HCT116 (cell line): ENCODE measurements at regions not wholly inside any gene's neighbourhood (a gene's known extent, or its start where the extent isn't known, plus 50 kb on each side); places are given as distances from the start of the nearest gene placed in this dataset.

ENCODE experiments used
- ATAC-seq: fragments of 200-7000 bp; cut with Tn5 transposase; 2 replicates; pipeline ENCODE4 v1.9.1; 2020; ENCODE audit warnings: mild to moderate bottlenecking, moderate library complexity
- BruUV-seq: library from RNA; stranded (reverse); fragments of 400-500 nt; replicated peaks from 2 replicates; lab custom pipeline; 2021; lab: Mats Ljungman, UMichigan
- CTCF ChIA-PET: fragments of 300-600 bp; sonication (Branson Sonifier 250); formaldehyde crosslinking; loops from one replicate; lab custom pipeline; 2021; ENCODE audit warnings: antibody characterized with exemption; lab: Charles Lee
- POLR2A ChIA-PET: fragments of 300-600, 350-600 bp; sonication (Branson Sonifier 250); formaldehyde crosslinking; loops from one replicate; lab custom pipeline; 2021; ENCODE audit warnings: antibody characterized with exemption; lab: Charles Lee
- RAD21 ChIA-PET, 2 experiments: fragments of 300-600 bp; sonication (Branson Sonifier 250); formaldehyde crosslinking; loops; one replicate each; lab custom pipeline; 2023; ENCODE audit warnings: low total read pairs in 2 of 2; ENCODE audit not compliant: uncharacterized antibody in 2 of 2, unreplicated experiment in 2 of 2, low non-redundant PET in 1 of 2; lab: Charles Lee
- DNase-seq: peaks from one replicate; pipeline ENCODE4 v3.0.0-alpha.2; 2010; ENCODE audit warnings: low read depth, low spot score
- H2AFZ ChIP-seq: fragments of 200-600 bp; shearing (Covaris generic), sonication (generic); 2 replicates; pipeline ENCODE4 v1.6.1; 2017; ENCODE audit warnings: low read depth, mixed run types, mixed read lengths, antibody characterized with exemption, low read length; ENCODE audit not compliant: poor library complexity, severe bottlenecking
- H3K27ac ChIP-seq: 2 replicates; pipeline ENCODE4 v1.5.1; 2012; ENCODE audit warnings: low read depth, low read length
- H3K27me3 ChIP-seq: fragments of 200-600 bp; sonication (generic); 2 replicates; pipeline ENCODE4 v1.6.1; 2016; ENCODE audit warnings: mixed run types, low read length, mixed read lengths; ENCODE audit not compliant: insufficient read depth
- H3K36me3 ChIP-seq, 2 experiments: fragments of 200-500 bp in 1 of 2; fragments of 200-600 bp in 1 of 2; sonication (Bioruptor generic) in 1 of 2; sonication (generic) in 1 of 2; 2 replicates each; pipeline versions ENCODE4 v1.5.1 to v1.6.1; 2014 to 2016; ENCODE audit warnings: low read length in 2 of 2, inconsistent platforms in 1 of 2, mixed read lengths in 1 of 2, mixed run types in 1 of 2; ENCODE audit not compliant: insufficient read depth in 2 of 2, control insufficient read depth in 1 of 2
- H3K4me1 ChIP-seq, 2 experiments: fragments of 200-600 bp in 1 of 2; sonication (generic) in 1 of 2; 2 replicates each; pipeline versions ENCODE4 v1.5.1 to v1.6.1; 2012 to 2017; ENCODE audit warnings: low read length in 2 of 2, inconsistent platforms in 1 of 2, mild to moderate bottlenecking in 1 of 2, mixed read lengths in 1 of 2, mixed run types in 1 of 2, moderate library complexity in 1 of 2; ENCODE audit not compliant: insufficient read depth in 2 of 2, control insufficient read depth in 1 of 2
- H3K4me2 ChIP-seq: fragments of 200-600 bp; sonication (generic); 2 replicates; pipeline ENCODE4 v1.6.1; 2017; ENCODE audit warnings: mixed run types, low read length, mixed read lengths
- H3K4me3 ChIP-seq, 2 experiments: fragments of 200-600 bp in 1 of 2; sonication (generic) in 1 of 2; replicated peaks in 1 of 2; 2 replicates each; pipeline ENCODE4 v1.5.1; 2011 to 2016; ENCODE audit warnings: low read length in 2 of 2, control low read depth in 1 of 2, low read depth in 1 of 2, mild to moderate bottlenecking in 1 of 2, mixed read lengths in 1 of 2, mixed run types in 1 of 2
- H3K79me2 ChIP-seq: fragments of 200-600 bp; sonication (generic); 2 replicates; pipeline ENCODE4 v1.6.1; 2017; ENCODE audit warnings: mild to moderate bottlenecking, mixed run types, low read length, moderate library complexity, mixed read lengths; ENCODE audit not compliant: insufficient read depth
- H3K9ac ChIP-seq: fragments of 200-600 bp; sonication (generic); 2 replicates; pipeline ENCODE4 v1.6.1; 2016; ENCODE audit warnings: low read length, mixed read lengths
- H3K9me2 ChIP-seq: fragments of 200-600 bp; sonication (generic), shearing (Covaris generic); 2 replicates; pipeline ENCODE4 v1.6.1; 2017; ENCODE audit warnings: mixed run types, mild to moderate bottlenecking, moderate library complexity; ENCODE audit not compliant: insufficient read depth
- H3K9me3 ChIP-seq, 2 experiments: fragments of 200-500 bp in 1 of 2; fragments of 200-600 bp in 1 of 2; sonication (Bioruptor generic) in 1 of 2; sonication (generic) in 1 of 2; 2 replicates each; pipeline ENCODE4 v1.6.1; 2014 to 2017; ENCODE audit warnings: low read length in 2 of 2, mixed read lengths in 2 of 2, inconsistent platforms in 1 of 2, low read depth in 1 of 2, mild to moderate bottlenecking in 1 of 2, mixed run types in 1 of 2, moderate library complexity in 1 of 2; ENCODE audit not compliant: control insufficient read depth in 1 of 2, insufficient read depth in 1 of 2
- H4K20me1 ChIP-seq: fragments of 200-600 bp; sonication (generic), shearing (Covaris generic); 2 replicates; pipeline ENCODE4 v1.6.1; 2017; ENCODE audit warnings: mixed run types, mild to moderate bottlenecking, moderate library complexity; ENCODE audit not compliant: insufficient read depth
- ATF3 ChIP-seq: IDR thresholded peaks from 2 replicates; pipeline ENCODE4 v1.6.1; 2012
- CEBPB ChIP-seq: IDR thresholded peaks from 2 replicates; pipeline ENCODE4 v1.6.1; 2012; ENCODE audit warnings: low read depth
- CTCF ChIP-seq, 3 experiments: fragments of 200-600 bp in 1 of 3; sonication (generic) in 1 of 3; IDR thresholded peaks in 2 of 3; conservative IDR thresholded peaks in 1 of 3; 2 replicates each; pipeline ENCODE4 v1.5.1; 2012 to 2017; ENCODE audit warnings: low read depth in 2 of 3, low read length in 2 of 3, antibody characterized with exemption in 1 of 3, borderline replicate concordance in 1 of 3, control low read depth in 1 of 3, mild to moderate bottlenecking in 1 of 3, mixed read lengths in 1 of 3, mixed run types in 1 of 3, moderate library complexity in 1 of 3; ENCODE audit not compliant: insufficient read depth in 1 of 3
- EZH2phosphoT487 ChIP-seq: fragments of 200-600 bp; IDR thresholded peaks from 2 replicates; pipeline ENCODE4 v1.6.1; 2018; ENCODE audit warnings: antibody characterized with exemption, borderline replicate concordance
- FOSL1 ChIP-seq: IDR thresholded peaks from 2 replicates; pipeline ENCODE4 v1.6.1; 2012; ENCODE audit warnings: low read depth
- JUND ChIP-seq: IDR thresholded peaks from 2 replicates; pipeline ENCODE4 v1.6.1; 2012
- MAX ChIP-seq: IDR thresholded peaks from 2 replicates; pipeline ENCODE4 v1.6.1; 2012
- POLR2A ChIP-seq: IDR thresholded peaks from 2 replicates; pipeline ENCODE4 v1.7.0; 2011; ENCODE audit warnings: borderline replicate concordance; ENCODE audit not compliant: insufficient read depth, insufficient read length; ENCODE audit errors: extremely low read depth
- POLR2AphosphoS5 ChIP-seq: IDR thresholded peaks from 2 replicates; pipeline ENCODE4 v1.6.1; 2011; ENCODE audit warnings: mild to moderate bottlenecking, low read depth, low read length, moderate library complexity
- RAD21 ChIP-seq: IDR thresholded peaks from 2 replicates; pipeline ENCODE4 v1.6.1; 2012; ENCODE audit warnings: low read depth, mild to moderate bottlenecking
- REST ChIP-seq: IDR thresholded peaks from 2 replicates; pipeline ENCODE4 v1.6.1; 2012; ENCODE audit warnings: low read depth
- SP1 ChIP-seq: IDR thresholded peaks from 2 replicates; pipeline ENCODE4 v1.6.1; 2012; ENCODE audit warnings: low read depth
- SRF ChIP-seq: IDR thresholded peaks from 2 replicates; pipeline ENCODE4 v1.6.1; 2012; ENCODE audit warnings: low read depth
- TCF7L2 ChIP-seq: IDR thresholded peaks from 2 replicates; pipeline ENCODE4 v1.7.0; 2011; ENCODE audit warnings: borderline replicate concordance, inconsistent platforms; ENCODE audit not compliant: insufficient read depth, insufficient read length; ENCODE audit errors: extremely low read depth
- YY1 ChIP-seq: IDR thresholded peaks from 2 replicates; pipeline ENCODE4 v1.6.1; 2011; ENCODE audit warnings: low read length, low read depth, moderate library complexity, mild to moderate bottlenecking; ENCODE audit not compliant: insufficient replicate concordance; ENCODE audit errors: extremely low read depth
- ZFX ChIP-seq: fragments of 450-650 bp; IDR thresholded peaks from 2 replicates; pipeline ENCODE4 v1.6.1; 2017
- ZNF274 ChIP-seq: fragments of 200-500 bp; sonication (Bioruptor generic); IDR thresholded peaks from 2 replicates; pipeline ENCODE4 v1.6.1; 2014; ENCODE audit warnings: mild to moderate bottlenecking, low read depth, low read length, inconsistent platforms
- intact Hi-C: fragments of 100-400 bp; cut with micrococcal nuclease; formaldehyde crosslinking; loops from 2 replicates; pipeline ENCODE4 v1.10.0; 2022

GRCh38 chr6:160859822-160860221 lies 131.7 kb upstream of the MAP3K4 start:
- Histone ChIP-seq H3K4me3 (no peak overlapping the region), H2AFZ (no peak overlapping the region), H3K4me2 (no peak overlapping the region), H3K27me3 (no peaks in the 10 kb centered on the region), H3K27ac (no peak overlapping the region), H4K20me1 (no peaks in the 10 kb centered on the region), H3K9ac (no peak overlapping the region), H3K9me2 (no peaks in the 10 kb centered on the region), H3K79me2 (no peaks in the 10 kb centered on the region), H3K9me3 (no peaks in the 10 kb centered on the region), H3K4me1 (no peaks in the 10 kb centered on the region), H3K36me3 (no peaks in the 10 kb centered on the region)
- ChIA-PET CTCF (no interaction called here), POLR2A (no interaction called here), RAD21 (no interaction called here)
- ATAC-seq = no peak
- no peak for DNase-seq
- BruUV-seq = no TSS peak
- intact Hi-C loops = no loop called here
- no peak for TF ChIP-seq YY1
- no peak for TF ChIP-seq CEBPB
- no peak for TF ChIP-seq REST
- TF ChIP-seq POLR2AphosphoS5 = no peak
- no peak for TF ChIP-seq POLR2A
- no peak for TF ChIP-seq ATF3
- no peak for TF ChIP-seq SRF
- TF ChIP-seq JUND = no peak
- no peak for TF ChIP-seq ZNF274
- no peak for TF ChIP-seq ZFX
- TF ChIP-seq TCF7L2 = no peak
- TF ChIP-seq RAD21 = no peak
- TF ChIP-seq FOSL1 = no peak
- no peak for TF ChIP-seq CTCF (IDR thresholded peaks at IDR 0.05 in 2 of 3, conservative IDR thresholded peaks at IDR 0.05 in 1 of 3; ENCODE audit: borderline replicate concordance in 1 of 3, insufficient read depth in 1 of 3, low read depth in 2 of 3, low read length in 2 of 3)
- TF ChIP-seq EZH2phosphoT487 = no peak
- TF ChIP-seq MAX = no peak
- TF ChIP-seq SP1 = no peak
